Erythroblast (primary cell): ENCODE measurements at regions not wholly inside any gene's neighbourhood (a gene's known extent, or its start where the extent isn't known, plus 50 kb on each side); places are given as distances from the start of the nearest gene placed in this dataset.

Experiments used
- GATA1 ChIP-seq: IDR thresholded peaks from 2 replicates; pipeline ENCODE4 v1.6.1; 2011; ENCODE audit warnings: low read depth, mild to moderate bottlenecking, control low read depth, low read length, moderate library complexity
- POLR2A ChIP-seq: IDR thresholded peaks from 2 replicates; pipeline ENCODE4 v1.6.1; 2011; ENCODE audit warnings: mild to moderate bottlenecking, low read length

DNA sequence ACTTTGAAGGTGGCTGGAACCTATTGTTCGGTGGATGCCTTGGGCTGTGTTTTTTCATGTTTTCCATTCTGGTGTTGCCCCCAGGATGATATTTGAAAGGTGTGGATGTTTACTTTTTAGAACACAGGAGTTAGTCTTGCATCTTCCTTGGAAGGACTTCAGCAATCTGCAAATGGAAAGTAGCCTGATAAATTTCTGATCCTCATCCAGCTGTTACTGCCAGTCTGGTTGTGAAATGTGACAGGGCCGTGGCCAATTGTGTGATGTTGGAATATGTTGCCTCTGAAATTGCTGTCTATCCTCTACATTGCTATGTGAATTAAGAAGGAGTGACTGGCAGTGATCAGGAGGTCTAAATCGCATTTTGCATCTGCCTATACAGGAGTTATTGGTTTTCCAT is 382.5 kb upstream of the C2CD4B start:
- TF ChIP-seq POLR2A = no peak
- no peak for TF ChIP-seq GATA1
